ENCODE measurements at regions not wholly inside any gene's neighbourhood (a gene's known extent, or its start where the extent isn't known, plus 50 kb on each side); places are given as distances from the start of the nearest gene placed in this dataset.

DNA sequence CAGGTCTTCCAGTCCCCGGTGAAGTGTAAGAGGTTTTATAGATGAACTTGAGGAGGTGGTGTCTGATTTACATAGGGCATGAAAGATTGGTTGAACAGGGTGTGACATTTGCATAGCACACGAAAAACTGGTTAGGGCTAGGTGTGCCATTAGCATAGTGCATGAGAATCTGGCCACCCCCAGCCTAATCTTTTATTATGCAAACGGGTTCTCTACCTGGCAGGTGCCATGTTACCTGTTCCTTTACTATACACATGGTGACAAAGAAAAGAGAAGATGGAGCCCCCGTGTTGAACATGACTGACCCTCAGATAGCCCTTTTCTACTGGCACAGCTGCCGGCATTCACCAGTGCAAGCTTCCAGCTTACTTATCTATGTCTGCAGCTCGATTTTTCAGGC is 71.0 kb downstream of the UCHL1 start:
- Histone ChIP-seq H3K4me1 (peaks cover 3% of the 10 kb centered on the region), H3K9me3 (replicated peaks) (no peaks in the 10 kb centered on the region), H3K36me3 (no peaks in the 10 kb centered on the region), H3K4me3 (no peak overlapping the region), H3K27ac (replicated peaks) (no peak overlapping the region), H3K27me3 (ENCODE audit: low read depth) (no peaks in the 10 kb centered on the region)
- intact Hi-C loops (cut with micrococcal nuclease): no loop called here
- DNase-seq: no peak
- TF ChIP-seq, protein P1, sequence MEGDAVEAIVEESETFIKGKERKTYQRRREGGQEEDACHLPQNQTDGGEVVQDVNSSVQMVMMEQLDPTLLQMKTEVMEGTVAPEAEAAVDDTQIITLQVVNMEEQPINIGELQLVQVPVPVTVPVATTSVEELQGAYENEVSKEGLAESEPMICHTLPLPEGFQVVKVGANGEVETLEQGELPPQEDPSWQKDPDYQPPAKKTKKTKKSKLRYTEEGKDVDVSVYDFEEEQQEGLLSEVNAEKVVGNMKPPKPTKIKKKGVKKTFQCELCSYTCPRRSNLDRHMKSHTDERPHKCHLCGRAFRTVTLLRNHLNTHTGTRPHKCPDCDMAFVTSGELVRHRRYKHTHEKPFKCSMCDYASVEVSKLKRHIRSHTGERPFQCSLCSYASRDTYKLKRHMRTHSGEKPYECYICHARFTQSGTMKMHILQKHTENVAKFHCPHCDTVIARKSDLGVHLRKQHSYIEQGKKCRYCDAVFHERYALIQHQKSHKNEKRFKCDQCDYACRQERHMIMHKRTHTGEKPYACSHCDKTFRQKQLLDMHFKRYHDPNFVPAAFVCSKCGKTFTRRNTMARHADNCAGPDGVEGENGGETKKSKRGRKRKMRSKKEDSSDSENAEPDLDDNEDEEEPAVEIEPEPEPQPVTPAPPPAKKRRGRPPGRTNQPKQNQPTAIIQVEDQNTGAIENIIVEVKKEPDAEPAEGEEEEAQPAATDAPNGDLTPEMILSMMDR (IDR thresholded peaks at IDR 0.05; ENCODE audit: borderline replicate concordance): no peak

DNA sequence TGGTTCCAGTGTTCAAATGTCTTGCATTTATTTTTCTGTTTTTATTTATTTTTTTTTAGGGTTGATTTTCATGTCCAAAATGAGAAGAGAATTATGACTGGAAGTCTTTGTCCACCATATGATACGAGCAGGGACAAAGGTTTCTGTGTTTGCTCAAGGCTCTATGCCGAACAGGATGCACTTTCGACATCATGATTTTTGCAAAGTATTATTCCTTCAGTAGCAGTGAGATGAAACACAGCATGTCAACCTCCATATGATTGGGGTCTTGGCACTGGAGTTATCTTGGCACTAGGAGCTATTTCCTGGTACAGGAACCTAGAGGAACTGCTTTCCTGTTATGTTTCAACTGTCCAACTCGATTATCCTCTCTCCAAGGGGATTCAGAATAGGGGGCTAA is 72.6 kb downstream of the UCHL1 start:
- Histone ChIP-seq H3K9me3 (replicated peaks) (no peaks in the 10 kb centered on the region), H3K27ac (replicated peaks) (no peak overlapping the region), H3K4me1 (peaks cover 3% of the 10 kb centered on the region), H3K27me3 (ENCODE audit: low read depth) (no peaks in the 10 kb centered on the region), H3K4me3 (no peak overlapping the region), H3K36me3 (no peaks in the 10 kb centered on the region)
- DNase-seq: no peak
- intact Hi-C loops (cut with micrococcal nuclease): no loop called here
- TF ChIP-seq, protein P1 (IDR thresholded peaks at IDR 0.05; ENCODE audit: borderline replicate concordance): no peak

DNA sequence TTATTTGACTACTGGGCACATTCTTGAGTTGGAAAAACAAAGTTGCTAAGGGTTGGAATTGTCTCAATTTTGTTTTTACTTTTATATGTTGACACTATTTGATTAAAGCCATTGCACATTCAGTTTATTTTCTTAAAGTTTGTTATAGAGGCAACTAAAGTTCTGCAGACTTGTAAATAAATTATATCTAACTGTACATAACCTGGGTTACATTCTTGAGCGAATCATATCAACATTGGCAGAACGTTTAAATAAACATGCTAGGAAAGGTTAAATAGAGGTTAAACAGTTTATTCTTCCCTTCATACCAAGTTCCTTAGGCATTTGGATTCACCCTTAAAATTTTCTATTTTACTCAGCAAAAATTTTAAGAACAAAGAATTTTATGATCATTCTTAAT is 74.5 kb downstream of the UCHL1 start:
- no peak for DNase-seq
- TF ChIP-seq, protein P1 (IDR thresholded peaks at IDR 0.05; ENCODE audit: borderline replicate concordance): no peak
- no peaks in the 10 kb centered on the region for H3K9me3 ChIP-seq (replicated peaks)
- H3K27ac ChIP-seq (replicated peaks): no peak overlapping the region
- no peaks in the 10 kb centered on the region for H3K27me3 ChIP-seq (ENCODE audit: low read depth)
- H3K4me1 ChIP-seq: peaks cover 3% of the 10 kb centered on the region
- H3K36me3 ChIP-seq: no peaks in the 10 kb centered on the region
- intact Hi-C loops (cut with micrococcal nuclease): no loop called here
- no peak overlapping the region for H3K4me3 ChIP-seq

DNA sequence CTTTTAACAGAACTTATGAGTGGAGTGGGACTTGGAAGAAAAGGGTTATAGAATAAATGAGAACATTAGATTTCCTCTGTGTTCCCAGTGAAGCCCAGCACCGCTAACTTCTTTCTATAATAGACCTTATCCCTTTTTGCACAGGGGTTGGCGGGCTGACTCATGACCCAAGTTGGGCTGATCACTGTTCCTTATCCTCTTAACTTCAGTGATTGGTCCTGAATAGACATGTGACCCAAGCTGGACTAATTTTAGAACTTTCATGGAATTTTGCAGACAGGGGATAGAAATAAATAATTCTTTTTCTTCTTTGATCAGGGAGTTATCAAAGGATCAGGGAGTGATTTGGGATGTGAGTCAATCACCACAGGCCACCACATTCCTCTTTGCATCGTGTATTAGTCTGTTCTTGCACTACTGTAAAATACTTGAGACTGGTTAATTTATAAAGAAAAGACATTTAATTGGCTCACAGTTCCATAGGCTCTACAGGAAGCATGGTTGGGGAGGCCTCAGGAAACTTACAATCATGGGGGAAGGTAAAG is 75.9 kb downstream of the UCHL1 start:
- TF ChIP-seq, protein P1 (IDR thresholded peaks at IDR 0.05; ENCODE audit: borderline replicate concordance): no peak
- Histone ChIP-seq H3K27me3 (ENCODE audit: low read depth) (no peaks in the 10 kb centered on the region), H3K36me3 (no peaks in the 10 kb centered on the region), H3K4me1 (peaks cover 3% of the 10 kb centered on the region), H3K4me3 (no peak overlapping the region), H3K27ac (replicated peaks) (no peak overlapping the region), H3K9me3 (replicated peaks) (no peaks in the 10 kb centered on the region)
- intact Hi-C loops (cut with micrococcal nuclease): no loop called here
- no peak for DNase-seq

DNA sequence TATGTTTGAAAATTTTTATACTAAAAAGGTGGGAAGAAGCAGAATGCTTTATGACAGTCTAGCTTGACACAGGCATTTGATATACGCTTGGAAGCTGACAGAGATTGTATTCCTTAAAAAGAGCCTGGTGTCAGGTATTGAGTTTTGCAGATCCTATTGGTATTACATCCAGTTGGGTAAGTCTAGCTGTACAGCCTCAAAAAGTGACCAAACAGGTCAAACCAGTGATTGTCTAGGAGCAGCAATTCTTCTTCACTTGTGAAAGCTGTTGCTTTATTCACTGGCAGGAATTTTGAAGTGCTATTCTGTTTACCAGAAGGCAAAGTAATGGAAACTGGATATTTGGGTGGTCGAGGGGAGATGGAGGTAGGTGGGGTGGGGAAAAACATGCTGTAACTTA is 77.5 kb downstream of the UCHL1 start:
- Histone ChIP-seq H3K4me1 (peaks cover 3% of the 10 kb centered on the region), H3K4me3 (no peak overlapping the region), H3K27ac (replicated peaks) (no peak overlapping the region), H3K27me3 (ENCODE audit: low read depth) (no peaks in the 10 kb centered on the region), H3K36me3 (no peaks in the 10 kb centered on the region), H3K9me3 (replicated peaks) (no peaks in the 10 kb centered on the region)
- TF ChIP-seq, protein P1 (IDR thresholded peaks at IDR 0.05; ENCODE audit: borderline replicate concordance): no peak
- DNase-seq: no peak
- intact Hi-C loops (cut with micrococcal nuclease): no loop called here

All from left ventricle myocardium inferior (tissue), 1 donor.